ENCODE measurements at regions not wholly inside any gene's neighbourhood (a gene's known extent, or its start where the extent isn't known, plus 50 kb on each side); places are given as distances from the start of the nearest gene placed in this dataset.
"Not testable (repeated sequence)": the region's sequence is repeated elsewhere in the genome, so short reads cannot be mapped to it uniquely, and the experiment has no call there.

GRCh38 chr4:72777436-72777835 is 208.4 kb upstream of the ADAMTS3 start:
- no peak for DNase-seq
- peaks cover 19% of the 10 kb centered on the region; the same call in 1 of the 2 replicates for H3K27me3 ChIP-seq (replicated peaks; ENCODE audit: insufficient read depth)
- H3K9ac ChIP-seq = no peak overlapping the region
- no peaks in the 10 kb centered on the region for H3K36me3 ChIP-seq (ENCODE audit: low read depth)
- H3K79me2 ChIP-seq (ENCODE audit: insufficient read depth) = no peaks in the 10 kb centered on the region
- H3K9me2 ChIP-seq (ENCODE audit: insufficient read depth) = no peaks in the 10 kb centered on the region
- no peaks in the 10 kb centered on the region for H3K4me1 ChIP-seq (ENCODE audit: insufficient read depth)
- in situ Hi-C loops (cut with MboI) = no loop called here
- H3K9me3 ChIP-seq (ENCODE audit: low read depth) = no peaks in the 10 kb centered on the region
- no peak overlapping the region for H2AFZ ChIP-seq
- 74 to 76% methylated on average over 6 of the region's 6 CpGs for WGBS, 2 experiments (ENCODE audit: low coverage in 1 of 2, low lambda C conversion rate in 2 of 2, missing lambda C conversion rate in 2 of 2)
- H3F3A ChIP-seq (ENCODE audit: insufficient read depth) = no peaks in the 10 kb centered on the region
- H3K4me3 ChIP-seq = no peak overlapping the region
- no peaks in the 10 kb centered on the region for H4K20me1 ChIP-seq (ENCODE audit: insufficient read depth)
- no peak overlapping the region for H3K4me2 ChIP-seq (ENCODE audit: unreplicated experiment)
- H3K27ac ChIP-seq = no peak overlapping the region
- no peak for TF ChIP-seq EZH2phosphoT487 (IDR thresholded peaks at IDR 0.05; ENCODE audit: insufficient read depth, low read depth)

GRCh38 chr4:72770708-72771107 is 201.7 kb upstream of the ADAMTS3 start:
- H3K27me3 ChIP-seq (replicated peaks; ENCODE audit: insufficient read depth) = no peaks in the 10 kb centered on the region; the same call in 1 of the 2 replicates
- H3K9me2 ChIP-seq (ENCODE audit: insufficient read depth) = no peaks in the 10 kb centered on the region
- no peak overlapping the region for H3K4me2 ChIP-seq (ENCODE audit: unreplicated experiment)
- no peaks in the 10 kb centered on the region for H3K36me3 ChIP-seq (ENCODE audit: low read depth)
- H3F3A ChIP-seq (ENCODE audit: insufficient read depth) = no peaks in the 10 kb centered on the region
- no peak overlapping the region for H3K27ac ChIP-seq
- H2AFZ ChIP-seq = no peak overlapping the region
- no peaks in the 10 kb centered on the region for H4K20me1 ChIP-seq (ENCODE audit: insufficient read depth)
- TF ChIP-seq EZH2phosphoT487 (IDR thresholded peaks at IDR 0.05; ENCODE audit: insufficient read depth, low read depth) (no peak), EZH2 (IDR thresholded peaks at IDR 0.05; ENCODE audit: insufficient read depth, poor library complexity, severe bottlenecking) (no peak)
- H3K4me1 ChIP-seq (ENCODE audit: insufficient read depth) = peaks cover 4% of the 10 kb centered on the region; the same call in 1 of the 2 replicates
- no peak overlapping the region for H3K4me3 ChIP-seq
- no peak for DNase-seq
- in situ Hi-C loops (cut with MboI) = no loop called here
- H3K9ac ChIP-seq = no peak overlapping the region
- no peaks in the 10 kb centered on the region for H3K79me2 ChIP-seq (ENCODE audit: insufficient read depth)
- H3K9me3 ChIP-seq (ENCODE audit: low read depth) = no peaks in the 10 kb centered on the region

GRCh38 chr4:72768364-72768763 is 199.3 kb upstream of the ADAMTS3 start:
- in situ Hi-C loops (cut with MboI) = no loop called here
- H4K20me1 ChIP-seq (ENCODE audit: insufficient read depth) = no peaks in the 10 kb centered on the region
- H3K79me2 ChIP-seq (ENCODE audit: insufficient read depth) = no peaks in the 10 kb centered on the region
- TF ChIP-seq EZH2phosphoT487 (IDR thresholded peaks at IDR 0.05; ENCODE audit: insufficient read depth, low read depth) (no peak), EZH2 (IDR thresholded peaks at IDR 0.05; ENCODE audit: insufficient read depth, poor library complexity, severe bottlenecking) (no peak)
- no peak overlapping the region for H2AFZ ChIP-seq
- no peaks in the 10 kb centered on the region for H3K36me3 ChIP-seq (ENCODE audit: low read depth)
- 6% methylated on average over 2 of the region's 2 CpGs for WGBS, 2 experiments (ENCODE audit: low coverage in 1 of 2, low lambda C conversion rate in 2 of 2, missing lambda C conversion rate in 2 of 2)
- H3K9me2 ChIP-seq (ENCODE audit: insufficient read depth) = no peaks in the 10 kb centered on the region
- no peak overlapping the region for H3K4me2 ChIP-seq (ENCODE audit: unreplicated experiment)
- H3K9me3 ChIP-seq (ENCODE audit: low read depth) = no peaks in the 10 kb centered on the region
- H3F3A ChIP-seq (ENCODE audit: insufficient read depth) = no peaks in the 10 kb centered on the region
- H3K27me3 ChIP-seq (replicated peaks; ENCODE audit: insufficient read depth) = no peaks in the 10 kb centered on the region; the same call in 1 of the 2 replicates
- no peak overlapping the region for H3K4me3 ChIP-seq
- peaks cover 4% of the 10 kb centered on the region; the same call in 1 of the 2 replicates for H3K4me1 ChIP-seq (ENCODE audit: insufficient read depth)
- H3K27ac ChIP-seq = no peak overlapping the region
- no peak overlapping the region for H3K9ac ChIP-seq
- peak; percentile 2 for DNase-seq

- Histone ChIP-seq H3K9me3 (ENCODE audit: low read depth) (no peaks in the 10 kb centered on the region), H3F3A (ENCODE audit: insufficient read depth) (no peaks in the 10 kb centered on the region), H3K9ac (no peak overlapping the region), H3K9me2 (ENCODE audit: insufficient read depth) (no peaks in the 10 kb centered on the region), H2AFZ (no peak overlapping the region), H3K79me2 (ENCODE audit: insufficient read depth) (no peaks in the 10 kb centered on the region), H3K27ac (no peak overlapping the region), H3K36me3 (ENCODE audit: low read depth) (no peaks in the 10 kb centered on the region), H3K27me3 (replicated peaks; ENCODE audit: insufficient read depth) (no peaks in the 10 kb centered on the region; the same call in 1 of the 2 replicates), H3K4me3 (no peak overlapping the region), H4K20me1 (ENCODE audit: insufficient read depth) (no peaks in the 10 kb centered on the region), H3K4me1 (ENCODE audit: insufficient read depth) (peaks cover 4% of the 10 kb centered on the region; the same call in 1 of the 2 replicates), H3K4me2 (ENCODE audit: unreplicated experiment) (no peak overlapping the region)
- in situ Hi-C loops (cut with MboI) = no loop called here
- 1 to 4% methylated on average over 4 of the region's 4 CpGs for WGBS, 2 experiments (ENCODE audit: low coverage in 1 of 2, low lambda C conversion rate in 2 of 2, missing lambda C conversion rate in 2 of 2)
- peak; percentile 78 for DNase-seq
- TF ChIP-seq EZH2 (IDR thresholded peaks at IDR 0.05; ENCODE audit: insufficient read depth, poor library complexity, severe bottlenecking) (no peak), EZH2phosphoT487 (IDR thresholded peaks at IDR 0.05; ENCODE audit: insufficient read depth, low read depth) (no peak)
Measured at GRCh38 chr4:72767618-72768302, 198.7 kb upstream of the ADAMTS3 start.

- DNase-seq; H3K27me3 ChIP-seq (replicated peaks; ENCODE audit: insufficient read depth); H3K9me3 ChIP-seq (ENCODE audit: low read depth); H2AFZ ChIP-seq; H3K9me2 ChIP-seq (ENCODE audit: insufficient read depth); H3K4me3 ChIP-seq; H4K20me1 ChIP-seq (ENCODE audit: insufficient read depth); H3K79me2 ChIP-seq (ENCODE audit: insufficient read depth); H3K4me1 ChIP-seq (ENCODE audit: insufficient read depth); H3K9ac ChIP-seq; H3K27ac ChIP-seq; H3F3A ChIP-seq (ENCODE audit: insufficient read depth); H3K4me2 ChIP-seq (ENCODE audit: unreplicated experiment); H3K36me3 ChIP-seq (ENCODE audit: low read depth); in situ Hi-C loops (cut with MboI): not testable (repeated sequence)
- WGBS, 2 experiments (ENCODE audit: low coverage in 1 of 2, low lambda C conversion rate in 2 of 2, missing lambda C conversion rate in 2 of 2) = 76 to 79% methylated on average over 14 to 19 of the region's 19 CpGs
Measured at GRCh38 chr4:72765788-72766187, 196.8 kb upstream of the ADAMTS3 start.
